ENCODE measurements at regions not wholly inside any gene's neighbourhood (a gene's known extent, or its start where the extent isn't known, plus 50 kb on each side); places are given as distances from the start of the nearest gene placed in this dataset.

DNA sequence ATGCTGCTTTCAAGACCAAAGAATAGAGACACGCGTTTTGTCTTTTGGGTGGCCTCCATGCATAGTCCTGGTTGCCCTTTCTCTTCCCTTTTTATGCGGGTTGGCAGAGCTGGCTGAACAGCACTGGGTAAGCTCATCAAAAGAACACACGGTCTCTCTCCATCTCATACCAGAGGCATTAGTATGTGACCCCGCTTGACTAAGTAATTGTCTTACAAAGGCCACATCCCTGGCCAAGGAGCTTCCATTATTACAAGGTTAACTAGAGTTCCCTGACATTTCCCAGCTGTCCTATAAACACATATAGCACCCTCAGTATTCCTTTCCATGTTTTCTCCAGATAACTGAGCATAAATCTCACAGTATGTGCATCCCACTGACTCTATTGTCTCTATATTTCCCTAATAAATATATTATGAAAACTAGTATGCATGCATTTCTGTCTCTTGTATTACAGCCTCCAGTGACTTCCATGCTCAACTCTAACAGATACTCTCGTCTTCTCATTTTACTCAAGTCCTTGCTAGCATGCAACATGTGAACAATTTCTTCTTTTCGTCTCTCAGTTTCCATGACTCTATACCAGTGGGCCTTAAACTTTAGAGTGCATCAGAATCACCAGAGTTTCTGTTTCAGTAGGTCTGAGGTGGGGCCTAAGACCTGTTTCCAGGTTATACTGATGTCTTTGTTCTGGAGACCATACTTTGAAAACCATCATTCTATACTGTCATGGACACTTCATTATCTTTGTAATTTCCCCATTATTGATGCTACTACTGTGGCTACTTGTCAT is 247.7 kb upstream of the ARSJ start:
- intact Hi-C loops (cut with DNase I): no loop called here
- TF ChIP-seq, protein P1, sequence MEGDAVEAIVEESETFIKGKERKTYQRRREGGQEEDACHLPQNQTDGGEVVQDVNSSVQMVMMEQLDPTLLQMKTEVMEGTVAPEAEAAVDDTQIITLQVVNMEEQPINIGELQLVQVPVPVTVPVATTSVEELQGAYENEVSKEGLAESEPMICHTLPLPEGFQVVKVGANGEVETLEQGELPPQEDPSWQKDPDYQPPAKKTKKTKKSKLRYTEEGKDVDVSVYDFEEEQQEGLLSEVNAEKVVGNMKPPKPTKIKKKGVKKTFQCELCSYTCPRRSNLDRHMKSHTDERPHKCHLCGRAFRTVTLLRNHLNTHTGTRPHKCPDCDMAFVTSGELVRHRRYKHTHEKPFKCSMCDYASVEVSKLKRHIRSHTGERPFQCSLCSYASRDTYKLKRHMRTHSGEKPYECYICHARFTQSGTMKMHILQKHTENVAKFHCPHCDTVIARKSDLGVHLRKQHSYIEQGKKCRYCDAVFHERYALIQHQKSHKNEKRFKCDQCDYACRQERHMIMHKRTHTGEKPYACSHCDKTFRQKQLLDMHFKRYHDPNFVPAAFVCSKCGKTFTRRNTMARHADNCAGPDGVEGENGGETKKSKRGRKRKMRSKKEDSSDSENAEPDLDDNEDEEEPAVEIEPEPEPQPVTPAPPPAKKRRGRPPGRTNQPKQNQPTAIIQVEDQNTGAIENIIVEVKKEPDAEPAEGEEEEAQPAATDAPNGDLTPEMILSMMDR (IDR thresholded peaks at IDR 0.05): no peak
- no peak for DNase-seq

DNA sequence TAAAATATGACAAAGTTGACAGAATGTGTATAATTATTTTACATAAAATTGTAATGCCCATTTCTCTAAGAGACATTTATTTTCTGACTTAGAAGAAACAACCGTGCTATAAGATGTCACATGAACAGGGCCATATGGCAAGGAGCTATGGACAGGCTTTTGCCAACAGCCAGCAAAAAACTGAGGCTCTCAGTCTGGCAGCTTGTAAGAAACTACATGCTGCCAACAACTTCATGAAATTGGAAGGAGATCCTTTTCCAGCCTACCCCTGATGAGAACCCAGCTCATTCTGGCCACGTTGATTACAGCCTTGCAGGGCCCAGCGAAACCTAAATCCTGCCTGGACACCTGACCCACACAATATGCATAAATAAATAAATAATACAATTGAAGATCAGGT is 250.3 kb upstream of the ARSJ start:
- intact Hi-C loops (cut with DNase I): no loop called here
- no peak overlapping the region for H3K4me3 ChIP-seq
- DNase-seq (no peak), ATAC-seq (no peak)
- H3K4me1 ChIP-seq: no peaks in the 10 kb centered on the region
- H3K9me3 ChIP-seq: no peaks in the 10 kb centered on the region
- H3K27ac ChIP-seq: no peak overlapping the region
- H3K36me3 ChIP-seq: no peaks in the 10 kb centered on the region
- H3K27me3 ChIP-seq: no peaks in the 10 kb centered on the region
- TF ChIP-seq, protein P1 (IDR thresholded peaks at IDR 0.05): no peak

More for the DNA sequence above, 247.7 kb upstream of the ARSJ start:
- Histone ChIP-seq H3K4me3 (no peak overlapping the region), H3K27ac (no peak overlapping the region), H3K36me3 (no peaks in the 10 kb centered on the region), H3K4me1 (no peaks in the 10 kb centered on the region), H3K27me3 (no peaks in the 10 kb centered on the region), H3K9me3 (no peaks in the 10 kb centered on the region)
- ATAC-seq: no peak

DNA sequence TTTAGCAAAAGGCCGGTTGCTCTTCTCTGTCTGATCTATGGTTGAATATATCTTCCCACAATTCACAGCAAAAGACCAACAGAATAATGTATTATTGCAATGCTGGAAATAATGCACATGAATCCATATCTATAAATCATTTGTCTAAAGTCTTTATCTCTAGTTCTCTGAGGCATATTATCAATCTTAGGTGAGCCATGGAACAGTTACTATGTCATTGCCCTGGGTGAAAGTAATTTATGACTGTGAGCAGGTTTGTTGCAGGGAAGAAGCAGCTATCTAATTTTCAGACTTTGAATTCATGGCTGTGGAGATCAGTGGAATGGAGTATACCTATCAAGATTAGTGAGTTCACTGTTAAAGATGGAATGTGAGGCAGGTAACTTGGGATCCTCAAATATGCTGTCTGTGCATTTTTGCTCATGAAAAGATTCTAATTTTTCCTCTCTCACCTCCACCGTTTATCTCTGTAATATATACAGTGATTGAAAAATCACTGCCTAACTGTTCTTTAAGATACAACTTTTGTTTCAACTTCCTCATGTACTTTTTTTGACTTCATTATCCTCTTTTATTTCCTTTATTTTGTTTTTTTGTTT is 256.8 kb upstream of the ARSJ start:
- DNase-seq: no peak
- no peaks in the 10 kb centered on the region for H3K27me3 ChIP-seq
- TF ChIP-seq, protein P1 (IDR thresholded peaks at IDR 0.05): no peak
- H3K36me3 ChIP-seq: no peaks in the 10 kb centered on the region
- no peak overlapping the region for H3K4me3 ChIP-seq
- H3K9me3 ChIP-seq: no peaks in the 10 kb centered on the region
- H3K27ac ChIP-seq: no peak overlapping the region
- no peak for ATAC-seq
- no peaks in the 10 kb centered on the region for H3K4me1 ChIP-seq
- intact Hi-C loops (cut with DNase I): no loop called here

DNA sequence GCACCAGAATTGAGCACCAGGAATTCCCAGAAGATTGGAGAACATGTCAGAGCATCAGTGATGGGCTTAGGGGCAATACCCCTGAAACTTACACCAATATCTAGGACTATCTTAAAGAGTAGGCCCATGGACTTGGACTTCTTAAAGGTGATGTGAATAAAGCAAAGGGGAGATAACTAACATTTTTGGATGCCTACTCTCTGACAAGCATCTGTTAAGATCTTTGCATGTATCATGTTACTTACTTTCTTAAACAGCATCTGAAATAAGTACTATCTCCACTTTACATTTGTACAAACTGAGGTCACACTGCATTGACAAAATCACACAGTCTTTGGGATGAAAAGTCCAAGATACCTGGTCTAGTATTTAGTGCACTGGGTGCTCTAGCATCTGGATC is 258.6 kb upstream of the ARSJ start:
- ATAC-seq (no peak), DNase-seq (no peak)
- TF ChIP-seq, protein P1 (IDR thresholded peaks at IDR 0.05): no peak
- Histone ChIP-seq H3K4me3 (no peak overlapping the region), H3K27ac (no peak overlapping the region), H3K4me1 (no peaks in the 10 kb centered on the region), H3K27me3 (no peaks in the 10 kb centered on the region), H3K9me3 (no peaks in the 10 kb centered on the region), H3K36me3 (no peaks in the 10 kb centered on the region)
- intact Hi-C loops (cut with DNase I): no loop called here

DNA sequence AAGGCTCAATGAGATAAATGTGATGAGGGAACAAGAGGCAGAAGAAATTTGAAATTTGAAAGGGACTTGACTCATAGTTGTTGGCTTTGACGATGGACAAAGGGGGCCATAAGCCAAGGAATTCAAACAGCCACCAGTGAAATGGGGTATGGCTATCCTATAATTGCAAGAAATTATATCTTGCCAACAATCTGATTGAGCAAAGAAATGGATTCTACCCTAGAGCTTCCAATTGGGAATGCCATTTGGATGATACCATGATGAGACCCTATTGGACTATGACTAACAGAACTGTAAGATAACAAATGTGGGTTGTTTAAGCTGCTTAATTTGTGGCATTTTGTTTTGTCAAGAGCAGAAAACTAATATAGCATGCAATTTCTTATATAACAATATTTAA is 270.1 kb upstream of the ARSJ start:
- Histone ChIP-seq H3K4me3 (no peak overlapping the region), H3K27ac (no peak overlapping the region), H3K9me3 (no peaks in the 10 kb centered on the region), H3K4me1 (no peaks in the 10 kb centered on the region), H3K36me3 (no peaks in the 10 kb centered on the region), H3K27me3 (no peaks in the 10 kb centered on the region)
- intact Hi-C loops (cut with DNase I): no loop called here
- TF ChIP-seq, protein P1 (IDR thresholded peaks at IDR 0.05): no peak
- ATAC-seq (no peak), DNase-seq (no peak)
